GM23338 (cell line): ENCODE measurements at regions not wholly inside any gene's neighbourhood (a gene's known extent, or its start where the extent isn't known, plus 50 kb on each side); places are given as distances from the start of the nearest gene placed in this dataset.

Experiments used
- CREB1 ChIP-seq: fragments of 250-450 bp; sonication (Bioruptor Pico); IDR thresholded peaks from 2 replicates; pipeline ENCODE4 v1.5.0; 2020; ENCODE audit warnings: low read depth, mild to moderate bottlenecking, moderate library complexity
- EZH2 ChIP-seq: fragments of 200-600 bp; sonication (generic); IDR thresholded peaks from one replicate; pipeline ENCODE4 v1.8.0; 2017; ENCODE audit warnings: antibody characterized with exemption, mild to moderate bottlenecking, low read depth; ENCODE audit not compliant: unreplicated experiment
- POLR2AphosphoS5 ChIP-seq: IDR thresholded peaks from 2 replicates; pipeline ENCODE4 v1.6.1; 2016; ENCODE audit warnings: antibody characterized with exemption, low read depth
- ZNF114 ChIP-seq: fragments of 250-450 bp; sonication (Bioruptor Pico); IDR thresholded peaks from 2 replicates; pipeline ENCODE4 v1.5.0; 2020; ENCODE audit warnings: mild to moderate bottlenecking, moderate library complexity
- TF ChIP-seq, protein P1 (sequence below), 2 experiments: fragments of 200-600 bp in 1 of 2; sonication (generic) in 1 of 2; conservative IDR thresholded peaks; 2 replicates each; pipeline versions ENCODE4 v1.5.1 to v1.6.1; 2016 to 2017; ENCODE audit warnings: antibody characterized with exemption in 2 of 2, low read depth in 2 of 2, mild to moderate bottlenecking in 2 of 2, moderate library complexity in 1 of 2
- TF ChIP-seq, protein P2 (sequence below): IDR thresholded peaks from one replicate; pipeline ENCODE4 v1.6.1; 2018; ENCODE audit warnings: antibody characterized with exemption; ENCODE audit not compliant: unreplicated experiment

DNA sequence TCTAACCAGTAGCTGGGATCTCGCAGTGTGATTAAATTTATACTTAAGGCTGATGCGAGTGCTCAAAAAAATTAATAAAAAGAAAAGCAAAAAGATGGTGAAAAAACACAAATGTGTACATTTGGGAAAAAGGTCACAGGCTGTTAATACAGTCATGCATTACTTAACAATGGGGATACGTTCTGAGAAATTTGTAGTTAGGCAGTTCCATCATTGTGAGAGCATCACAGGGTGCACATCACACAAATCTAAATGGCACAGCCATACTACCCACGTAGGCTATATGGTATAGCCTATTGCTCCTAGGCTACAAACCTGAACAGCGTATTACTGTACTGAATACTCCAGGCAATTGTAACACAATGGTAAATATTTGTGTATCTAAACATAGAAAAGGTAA is 142.4 kb upstream of the MYOCD start:
- TF ChIP-seq EZH2 = no peak
- TF ChIP-seq, protein P1, sequence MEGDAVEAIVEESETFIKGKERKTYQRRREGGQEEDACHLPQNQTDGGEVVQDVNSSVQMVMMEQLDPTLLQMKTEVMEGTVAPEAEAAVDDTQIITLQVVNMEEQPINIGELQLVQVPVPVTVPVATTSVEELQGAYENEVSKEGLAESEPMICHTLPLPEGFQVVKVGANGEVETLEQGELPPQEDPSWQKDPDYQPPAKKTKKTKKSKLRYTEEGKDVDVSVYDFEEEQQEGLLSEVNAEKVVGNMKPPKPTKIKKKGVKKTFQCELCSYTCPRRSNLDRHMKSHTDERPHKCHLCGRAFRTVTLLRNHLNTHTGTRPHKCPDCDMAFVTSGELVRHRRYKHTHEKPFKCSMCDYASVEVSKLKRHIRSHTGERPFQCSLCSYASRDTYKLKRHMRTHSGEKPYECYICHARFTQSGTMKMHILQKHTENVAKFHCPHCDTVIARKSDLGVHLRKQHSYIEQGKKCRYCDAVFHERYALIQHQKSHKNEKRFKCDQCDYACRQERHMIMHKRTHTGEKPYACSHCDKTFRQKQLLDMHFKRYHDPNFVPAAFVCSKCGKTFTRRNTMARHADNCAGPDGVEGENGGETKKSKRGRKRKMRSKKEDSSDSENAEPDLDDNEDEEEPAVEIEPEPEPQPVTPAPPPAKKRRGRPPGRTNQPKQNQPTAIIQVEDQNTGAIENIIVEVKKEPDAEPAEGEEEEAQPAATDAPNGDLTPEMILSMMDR (conservative IDR thresholded peaks at IDR 0.05; ENCODE audit: low read depth in 2 of 2) = no peak
- TF ChIP-seq, protein P2, sequence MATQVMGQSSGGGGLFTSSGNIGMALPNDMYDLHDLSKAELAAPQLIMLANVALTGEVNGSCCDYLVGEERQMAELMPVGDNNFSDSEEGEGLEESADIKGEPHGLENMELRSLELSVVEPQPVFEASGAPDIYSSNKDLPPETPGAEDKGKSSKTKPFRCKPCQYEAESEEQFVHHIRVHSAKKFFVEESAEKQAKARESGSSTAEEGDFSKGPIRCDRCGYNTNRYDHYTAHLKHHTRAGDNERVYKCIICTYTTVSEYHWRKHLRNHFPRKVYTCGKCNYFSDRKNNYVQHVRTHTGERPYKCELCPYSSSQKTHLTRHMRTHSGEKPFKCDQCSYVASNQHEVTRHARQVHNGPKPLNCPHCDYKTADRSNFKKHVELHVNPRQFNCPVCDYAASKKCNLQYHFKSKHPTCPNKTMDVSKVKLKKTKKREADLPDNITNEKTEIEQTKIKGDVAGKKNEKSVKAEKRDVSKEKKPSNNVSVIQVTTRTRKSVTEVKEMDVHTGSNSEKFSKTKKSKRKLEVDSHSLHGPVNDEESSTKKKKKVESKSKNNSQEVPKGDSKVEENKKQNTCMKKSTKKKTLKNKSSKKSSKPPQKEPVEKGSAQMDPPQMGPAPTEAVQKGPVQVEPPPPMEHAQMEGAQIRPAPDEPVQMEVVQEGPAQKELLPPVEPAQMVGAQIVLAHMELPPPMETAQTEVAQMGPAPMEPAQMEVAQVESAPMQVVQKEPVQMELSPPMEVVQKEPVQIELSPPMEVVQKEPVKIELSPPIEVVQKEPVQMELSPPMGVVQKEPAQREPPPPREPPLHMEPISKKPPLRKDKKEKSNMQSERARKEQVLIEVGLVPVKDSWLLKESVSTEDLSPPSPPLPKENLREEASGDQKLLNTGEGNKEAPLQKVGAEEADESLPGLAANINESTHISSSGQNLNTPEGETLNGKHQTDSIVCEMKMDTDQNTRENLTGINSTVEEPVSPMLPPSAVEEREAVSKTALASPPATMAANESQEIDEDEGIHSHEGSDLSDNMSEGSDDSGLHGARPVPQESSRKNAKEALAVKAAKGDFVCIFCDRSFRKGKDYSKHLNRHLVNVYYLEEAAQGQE = no peak
- TF ChIP-seq POLR2AphosphoS5 = no peak
- TF ChIP-seq CREB1 (CRISPR knock-in tag) = no peak
- no peak for TF ChIP-seq ZNF114 (CRISPR knock-in tag)
